Mucosa of descending colon (tissue), 3 donors: ENCODE measurements at regions not wholly inside any gene's neighbourhood (a gene's known extent, or its start where the extent isn't known, plus 50 kb on each side); places are given as distances from the start of the nearest gene placed in this dataset.

Experiments
- ATAC-seq: fragments of 200-7000 bp; cut with Tn5 transposase; one replicate; pipeline ENCODE4 v1.9.1; 2020; ENCODE audit warnings: mild to moderate bottlenecking, moderate library complexity
- DNase-seq, 3 donors: peaks; one replicate each; pipeline ENCODE4 v3.0.0-alpha.2; 2020
- H3K36me3 ChIP-seq: fragments of 200-600 bp; one replicate; pipeline ENCODE4 v1.8.0; 2021; ENCODE audit warnings: low read depth, mild to moderate bottlenecking
- H3K4me1 ChIP-seq: fragments of 200-600 bp; one replicate; pipeline ENCODE4 v1.8.0; 2021; ENCODE audit warnings: low read depth, mild to moderate bottlenecking
- H3K4me3 ChIP-seq: fragments of 200-600 bp; one replicate; pipeline ENCODE4 v1.8.0; 2021; ENCODE audit warnings: mild to moderate bottlenecking
- H3K9me3 ChIP-seq: fragments of 200-600 bp; one replicate; pipeline ENCODE4 v1.8.0; 2021; ENCODE audit warnings: mild to moderate bottlenecking
- CTCF ChIP-seq: fragments of 200-600 bp; IDR thresholded peaks from one replicate; pipeline ENCODE4 v1.8.0; 2022; ENCODE audit warnings: antibody characterized with exemption, mild to moderate bottlenecking
- intact Hi-C, 2 donors: fragments of 100-400 bp; cut with DNase I in 1 of 2; cut with micrococcal nuclease in 1 of 2; formaldehyde crosslinking; loops; one replicate each; pipeline versions ENCODE4 v1.11.0 to v1.11.1; 2022; cut with DNase I, micrococcal nuclease
- donor health status: DM: no; HTN: no; CAD: no; lungs with moderate emphysema.
- donor health status: DM: no; HTN: no; CAD: no.
- donor health status: DM: no; HTN: yes; CAD: no.

- Histone ChIP-seq H3K4me3 (no peak overlapping the region), H3K36me3 (no peaks in the 10 kb centered on the region), H3K9me3 (peaks cover 2% of the 10 kb centered on the region), H3K4me1 (no peaks in the 10 kb centered on the region)
- intact Hi-C loops, result no loop called here
- ATAC-seq (no peak), DNase-seq (no peak)
- no peak for TF ChIP-seq CTCF
Measured at GRCh38 chr6:145469021-145469420, 266.3 kb downstream of the EPM2A start.

- ATAC-seq, result no peak
- intact Hi-C loops, result no loop called here
Measured at GRCh38 chr6:145475794-145476396, 259.4 kb downstream of the EPM2A start.

GRCh38 chr6:145480024-145480423 lies 255.3 kb downstream of the EPM2A start:
- no peak for DNase-seq
- Histone ChIP-seq H3K9me3 (peaks cover 10% of the 10 kb centered on the region), H3K36me3 (no peaks in the 10 kb centered on the region), H3K4me1 (no peaks in the 10 kb centered on the region), H3K4me3 (no peak overlapping the region)
- TF ChIP-seq CTCF, result no peak
- intact Hi-C loops, result no loop called here
- no peak for ATAC-seq

More at GRCh38 chr6:145475794-145476396, 259.4 kb downstream of the EPM2A start:
- no peaks in the 10 kb centered on the region for H3K36me3 ChIP-seq
- peaks cover 12% of the 10 kb centered on the region for H3K9me3 ChIP-seq
- H3K4me1 ChIP-seq, result no peaks in the 10 kb centered on the region
- no peak for TF ChIP-seq CTCF
- no peak overlapping the region for H3K4me3 ChIP-seq
- DNase-seq, result no peak

- ATAC-seq (no peak), DNase-seq (no peak)
- H3K4me3 ChIP-seq, result no peak overlapping the region
- no peak for TF ChIP-seq CTCF
- no peaks in the 10 kb centered on the region for H3K36me3 ChIP-seq
- H3K9me3 ChIP-seq, result no peaks in the 10 kb centered on the region
- intact Hi-C loops, result no loop called here
- H3K4me1 ChIP-seq, result no peaks in the 10 kb centered on the region
Measured at GRCh38 chr6:145483191-145483996, 251.9 kb downstream of the EPM2A start.

- Histone ChIP-seq H3K36me3 (no peaks in the 10 kb centered on the region), H3K9me3 (no peaks in the 10 kb centered on the region), H3K4me1 (peaks cover 4% of the 10 kb centered on the region), H3K4me3 (no peak overlapping the region)
- intact Hi-C loops, result no loop called here
- ATAC-seq (no peak), DNase-seq (no peak)
- TF ChIP-seq CTCF, result no peak
Measured at GRCh38 chr6:145485288-145485687, 250.0 kb downstream of the EPM2A start.
